ENCODE measurements at regions not wholly inside any gene's neighbourhood (a gene's known extent, or its start where the extent isn't known, plus 50 kb on each side); places are given as distances from the start of the nearest gene placed in this dataset.

- Histone ChIP-seq H3K4me1 (ENCODE audit: insufficient read depth, low read length) (no peaks in the 10 kb centered on the region), H4K20me1 (ENCODE audit: low read length) (no peaks in the 10 kb centered on the region), H2AFZ (ENCODE audit: low read length) (no peak overlapping the region), H3K9me3 (ENCODE audit: low read length) (no peaks in the 10 kb centered on the region), H3K79me2 (ENCODE audit: low read length) (no peaks in the 10 kb centered on the region), H3K36me3 (ENCODE audit: low read depth, low read length) (no peaks in the 10 kb centered on the region), H3K9me2 (replicated peaks; ENCODE audit: low read length) (no peaks in the 10 kb centered on the region), H3K9ac (ENCODE audit: low read length) (no peak overlapping the region), H3K4me2 (ENCODE audit: low read length) (no peak overlapping the region), H3F3A (ENCODE audit: low read length, unreplicated experiment) (no peaks in the 10 kb centered on the region), H3K4me3 (ENCODE audit: low read length) (no peak overlapping the region), H3K27ac (ENCODE audit: low read length) (no peak overlapping the region), H3K27me3 (ENCODE audit: low read length) (no peaks in the 10 kb centered on the region)
- ATAC-seq (no peak), DNase-seq (no peak)
- TF ChIP-seq EZH2phosphoT487 (IDR thresholded peaks at IDR 0.05; ENCODE audit: borderline replicate concordance, low read length) = no peak
- no peak for TF ChIP-seq EZH2 (IDR thresholded peaks at IDR 0.05; ENCODE audit: low read length, unreplicated experiment)
- no peak for TF ChIP-seq CTCF (conservative IDR thresholded peaks at IDR 0.05; ENCODE audit: low read depth, low read length)
- no TSS peak for BruUV-seq (replicated peaks)
- ChIA-PET POLR2A (ENCODE audit: unreplicated experiment) (no interaction called here), CTCF (no interaction called here)
- intact Hi-C loops (cut with micrococcal nuclease) = no loop called here
Observed at GRCh38 chr11:33579101-33579500, 121.5 kb downstream of the C11orf91 start.

GRCh38 chr11:33577204-33577603 is 123.4 kb downstream of the C11orf91 start:
- ChIA-PET CTCF (no interaction called here), POLR2A (ENCODE audit: unreplicated experiment) (no interaction called here)
- Histone ChIP-seq H3K4me1 (ENCODE audit: insufficient read depth, low read length) (no peaks in the 10 kb centered on the region), H3K4me3 (ENCODE audit: low read length) (no peak overlapping the region), H3K79me2 (ENCODE audit: low read length) (no peaks in the 10 kb centered on the region), H2AFZ (ENCODE audit: low read length) (no peak overlapping the region), H3K9me3 (ENCODE audit: low read length) (no peaks in the 10 kb centered on the region), H3K27ac (ENCODE audit: low read length) (no peak overlapping the region), H3K36me3 (ENCODE audit: low read depth, low read length) (no peaks in the 10 kb centered on the region), H3K9ac (ENCODE audit: low read length) (no peak overlapping the region), H3K9me2 (replicated peaks; ENCODE audit: low read length) (no peaks in the 10 kb centered on the region), H3K27me3 (ENCODE audit: low read length) (no peaks in the 10 kb centered on the region), H4K20me1 (ENCODE audit: low read length) (no peaks in the 10 kb centered on the region), H3F3A (ENCODE audit: low read length, unreplicated experiment) (no peaks in the 10 kb centered on the region), H3K4me2 (ENCODE audit: low read length) (no peak overlapping the region)
- no TSS peak for BruUV-seq (replicated peaks)
- DNase-seq (no peak), ATAC-seq (no peak)
- intact Hi-C loops (cut with micrococcal nuclease) = no loop called here
- TF ChIP-seq CTCF (conservative IDR thresholded peaks at IDR 0.05; ENCODE audit: low read depth, low read length) (no peak), EZH2phosphoT487 (IDR thresholded peaks at IDR 0.05; ENCODE audit: borderline replicate concordance, low read length) (no peak), EZH2 (IDR thresholded peaks at IDR 0.05; ENCODE audit: low read length, unreplicated experiment) (no peak)

- no peak overlapping the region for H3K9ac ChIP-seq (ENCODE audit: low read length)
- H3K4me3 ChIP-seq (ENCODE audit: low read length) = no peak overlapping the region
- H3K4me2 ChIP-seq (ENCODE audit: low read length) = no peak overlapping the region
- H3K27me3 ChIP-seq (ENCODE audit: low read length) = no peaks in the 10 kb centered on the region
- BruUV-seq (replicated peaks) = no TSS peak
- H3F3A ChIP-seq (ENCODE audit: low read length, unreplicated experiment) = no peaks in the 10 kb centered on the region
- H3K4me1 ChIP-seq (ENCODE audit: insufficient read depth, low read length) = no peaks in the 10 kb centered on the region
- H3K9me2 ChIP-seq (replicated peaks; ENCODE audit: low read length) = no peaks in the 10 kb centered on the region
- intact Hi-C loops (cut with micrococcal nuclease) = no loop called here
- H3K27ac ChIP-seq (ENCODE audit: low read length) = no peak overlapping the region
- DNase-seq (no peak), ATAC-seq (no peak)
- no peaks in the 10 kb centered on the region for H3K36me3 ChIP-seq (ENCODE audit: low read depth, low read length)
- no peaks in the 10 kb centered on the region for H3K9me3 ChIP-seq (ENCODE audit: low read length)
- no peak overlapping the region for H2AFZ ChIP-seq (ENCODE audit: low read length)
- H3K79me2 ChIP-seq (ENCODE audit: low read length) = no peaks in the 10 kb centered on the region
- ChIA-PET CTCF (no interaction called here), POLR2A (ENCODE audit: unreplicated experiment) (no interaction called here)
- no peaks in the 10 kb centered on the region for H4K20me1 ChIP-seq (ENCODE audit: low read length)
- TF ChIP-seq EZH2 (IDR thresholded peaks at IDR 0.05; ENCODE audit: low read length, unreplicated experiment) (no peak), CTCF (conservative IDR thresholded peaks at IDR 0.05; ENCODE audit: low read depth, low read length) (no peak), EZH2phosphoT487 (IDR thresholded peaks at IDR 0.05; ENCODE audit: borderline replicate concordance, low read length) (no peak)
Observed at GRCh38 chr11:33575311-33575710, 125.3 kb downstream of the C11orf91 start.

Measured in PC-3 (cell line).